ENCODE measurements at regions not wholly inside any gene's neighbourhood (a gene's known extent, or its start where the extent isn't known, plus 50 kb on each side); places are given as distances from the start of the nearest gene placed in this dataset.
A peak's percentile ranks its signal among the peaks of the same experiment; 100 is the strongest.

DNA sequence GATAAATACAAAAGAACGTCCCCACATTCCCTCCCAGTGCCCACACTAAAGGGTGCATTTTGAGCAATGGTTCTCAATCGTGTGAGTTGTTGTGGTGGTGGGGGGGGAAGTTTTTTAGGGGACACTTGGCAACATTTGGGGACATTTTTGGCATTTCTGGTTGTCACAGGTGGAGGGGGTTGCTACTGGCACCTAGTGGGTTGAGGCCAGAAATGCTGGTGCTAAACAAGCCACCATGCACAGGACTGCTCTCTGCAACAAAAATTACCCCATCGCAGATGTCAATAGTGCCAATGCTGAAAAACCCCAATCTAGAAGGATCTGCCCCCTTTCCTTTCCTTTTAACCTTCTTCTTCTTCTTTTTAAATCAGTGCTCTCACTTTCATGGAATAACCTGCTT is 453.3 kb downstream of the TSHZ3 start:
- Mint-ChIP-seq H3K27ac (peak overlapping the region in 2 of 3 experiments; percentile 14 to 92; a peak in 3 of 7 replicates), H3K9me3 (no peaks in the 10 kb centered on the region; a peak in 1 of 5 replicates), H3K27me3 (ENCODE audit: low read depth) (peaks cover 2% of the 10 kb centered on the region; the same call in 1 of the 2 replicates), H3K4me1 (peaks cover 32 to 47% of the 10 kb centered on the region in 2 experiments), H3K4me3 (no peak overlapping the region; a peak in 1 of 5 replicates), H3K36me3 (ENCODE audit: insufficient read depth in 1 of 3, low read depth in 3 of 3) (peaks cover 0 to 2% (median 0%) of the 10 kb centered on the region in 3 experiments; a peak in 1 of 7 replicates)
- H3K27ac ChIP-seq (ENCODE audit: insufficient read length, low read depth, low read length): peak overlapping the region; percentile 33
- no peak overlapping the region for H2BK120ac ChIP-seq (ENCODE audit: low read depth, low read length, poor library complexity, severe bottlenecking)
- no peak overlapping the region for H3K9ac ChIP-seq (ENCODE audit: extremely low read depth, insufficient read length, low read length)
- peak overlapping the region; percentile 18 for H3K4me2 ChIP-seq (ENCODE audit: insufficient read depth, insufficient read length, low read length)
- H2BK20ac ChIP-seq (ENCODE audit: low read depth, low read length, poor library complexity, severe bottlenecking): no peak overlapping the region
- no peak overlapping the region for H4K8ac ChIP-seq (replicated peaks; ENCODE audit: insufficient read length, low read depth, low read length)
- no peaks in the 10 kb centered on the region for H3K79me1 ChIP-seq (ENCODE audit: insufficient read depth, low read depth, low read length, poor library complexity, severe bottlenecking)
- H2AK5ac ChIP-seq (ENCODE audit: insufficient read length, low read length): no peak overlapping the region
- H3T11ph ChIP-seq (ENCODE audit: low read length): no peak overlapping the region
- WGBS (ENCODE audit: extremely low coverage, insufficient read length, low lambda C conversion rate): no CpG with 5 or more reads among the region's 3 CpGs
- no peak overlapping the region for H2AFZ ChIP-seq (ENCODE audit: low read length)
- H4K91ac ChIP-seq (ENCODE audit: insufficient read length, low read depth, low read length): no peak overlapping the region
- no peak overlapping the region for H2BK5ac ChIP-seq (ENCODE audit: insufficient read length, low read length)
- no peak overlapping the region for H3K4ac ChIP-seq (ENCODE audit: low read depth, low read length)
- no peak overlapping the region for H4K5ac ChIP-seq (ENCODE audit: insufficient read length, low read depth, low read length)
- DNase-seq: peak; percentile 31
- H3K14ac ChIP-seq (ENCODE audit: insufficient read depth, low read length): no peak overlapping the region
- H3K9me3 ChIP-seq (ENCODE audit: control insufficient read depth, low read depth, low read length): no peaks in the 10 kb centered on the region
- H3K27me3 ChIP-seq (ENCODE audit: insufficient read depth, low read length): no peaks in the 10 kb centered on the region
- H4K20me1 ChIP-seq (ENCODE audit: control insufficient read depth, insufficient read depth, insufficient read length): no peaks in the 10 kb centered on the region
- H3K23ac ChIP-seq (ENCODE audit: insufficient read length, low read depth, low read length): no peak overlapping the region
- no peak overlapping the region for H2BK15ac ChIP-seq (ENCODE audit: low read depth, low read length)
- peaks cover 19% of the 10 kb centered on the region; the same call in 1 of the 2 replicates for H3K4me1 ChIP-seq (ENCODE audit: insufficient read depth, low read length)
- TF ChIP-seq, protein P1, sequence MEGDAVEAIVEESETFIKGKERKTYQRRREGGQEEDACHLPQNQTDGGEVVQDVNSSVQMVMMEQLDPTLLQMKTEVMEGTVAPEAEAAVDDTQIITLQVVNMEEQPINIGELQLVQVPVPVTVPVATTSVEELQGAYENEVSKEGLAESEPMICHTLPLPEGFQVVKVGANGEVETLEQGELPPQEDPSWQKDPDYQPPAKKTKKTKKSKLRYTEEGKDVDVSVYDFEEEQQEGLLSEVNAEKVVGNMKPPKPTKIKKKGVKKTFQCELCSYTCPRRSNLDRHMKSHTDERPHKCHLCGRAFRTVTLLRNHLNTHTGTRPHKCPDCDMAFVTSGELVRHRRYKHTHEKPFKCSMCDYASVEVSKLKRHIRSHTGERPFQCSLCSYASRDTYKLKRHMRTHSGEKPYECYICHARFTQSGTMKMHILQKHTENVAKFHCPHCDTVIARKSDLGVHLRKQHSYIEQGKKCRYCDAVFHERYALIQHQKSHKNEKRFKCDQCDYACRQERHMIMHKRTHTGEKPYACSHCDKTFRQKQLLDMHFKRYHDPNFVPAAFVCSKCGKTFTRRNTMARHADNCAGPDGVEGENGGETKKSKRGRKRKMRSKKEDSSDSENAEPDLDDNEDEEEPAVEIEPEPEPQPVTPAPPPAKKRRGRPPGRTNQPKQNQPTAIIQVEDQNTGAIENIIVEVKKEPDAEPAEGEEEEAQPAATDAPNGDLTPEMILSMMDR (conservative IDR thresholded peaks at IDR 0.05): peak; percentile 42; the same call in 2 of the 3 replicates
- no peak overlapping the region for H2BK12ac ChIP-seq (ENCODE audit: insufficient read length, low read depth, low read length)
- H3K18ac ChIP-seq (ENCODE audit: insufficient read length, low read depth, low read length): no peak overlapping the region
- no peak overlapping the region for H3K56ac ChIP-seq (ENCODE audit: insufficient read length, low read depth, low read length)
- no peaks in the 10 kb centered on the region for H3K79me2 ChIP-seq (ENCODE audit: insufficient read depth, low read length)
- peaks cover 3% of the 10 kb centered on the region for H3K23me2 ChIP-seq (ENCODE audit: insufficient read length, low read depth, low read length, poor library complexity, severe bottlenecking)

Measured in H9 (cell line).